HG03457 (cell line): ENCODE measurements at regions not wholly inside any gene's neighbourhood (a gene's known extent, or its start where the extent isn't known, plus 50 kb on each side); places are given as distances from the start of the nearest gene placed in this dataset.
A peak's percentile ranks its signal among the peaks of the same experiment; 100 is the strongest.

Experiments used
- ATAC-seq: cut with Tn5 transposase; IDR thresholded peaks from one replicate; pipeline ENCODE4 v1.9.1; 2021; ENCODE audit warnings: moderate number of reproducible peaks; ENCODE audit not compliant: unreplicated experiment

GRCh38 chr11:13104619-13105236 lies 95.6 kb downstream of the RASSF10 start:
- ATAC-seq = no peak

GRCh38 chr11:13105237-13105844 lies 96.2 kb downstream of the RASSF10 start:
- peak; percentile 65 for ATAC-seq

GRCh38 chr11:13107544-13108044 lies 98.5 kb downstream of the RASSF10 start:
- ATAC-seq = no peak

- ATAC-seq = no peak
Observed at GRCh38 chr11:13108416-13108815, 99.3 kb downstream of the RASSF10 start.

- no peak for ATAC-seq
Observed at GRCh38 chr11:13109616-13110015, 100.5 kb downstream of the RASSF10 start.

- ATAC-seq = no peak
Observed at GRCh38 chr11:13110145-13110544, 101.0 kb downstream of the RASSF10 start.

- no peak for ATAC-seq
Observed at GRCh38 chr11:13110929-13111812, 102.1 kb downstream of the RASSF10 start.

GRCh38 chr11:13111813-13112130 lies 102.7 kb downstream of the RASSF10 start:
- ATAC-seq = no peak

GRCh38 chr11:13114566-13115379 lies 105.7 kb downstream of the RASSF10 start:
- no peak for ATAC-seq

GRCh38 chr11:13115380-13115675 lies 106.2 kb downstream of the RASSF10 start:
- no peak for ATAC-seq

GRCh38 chr11:13116491-13116890 lies 107.4 kb downstream of the RASSF10 start:
- ATAC-seq = no peak

GRCh38 chr11:13117344-13117743 lies 108.2 kb downstream of the RASSF10 start:
- no peak for ATAC-seq

- ATAC-seq = no peak
Observed at GRCh38 chr11:13118194-13118593, 109.1 kb downstream of the RASSF10 start.

GRCh38 chr11:13118650-13119049 lies 109.5 kb downstream of the RASSF10 start:
- no peak for ATAC-seq

GRCh38 chr11:13119361-13119760 lies 110.2 kb downstream of the RASSF10 start:
- no peak for ATAC-seq

GRCh38 chr11:13119941-13120520 lies 110.9 kb downstream of the RASSF10 start:
- no peak for ATAC-seq

GRCh38 chr11:13120691-13121090 lies 111.6 kb downstream of the RASSF10 start:
- ATAC-seq = no peak

GRCh38 chr11:13126430-13126829 lies 117.3 kb downstream of the RASSF10 start:
- ATAC-seq = no peak

GRCh38 chr11:13127161-13127560 lies 118.0 kb downstream of the RASSF10 start:
- ATAC-seq = no peak

- ATAC-seq = no peak
Observed at GRCh38 chr11:13128354-13128753, 119.2 kb downstream of the RASSF10 start.

GRCh38 chr11:13134066-13134465 lies 125.0 kb downstream of the RASSF10 start:
- no peak for ATAC-seq
